Breast epithelium (tissue), 3 donors: ENCODE measurements at regions not wholly inside any gene's neighbourhood (a gene's known extent, or its start where the extent isn't known, plus 50 kb on each side); places are given as distances from the start of the nearest gene placed in this dataset.

ENCODE experiments used
- CTCF ChIP-seq, 3 donors: fragments of 450-650 bp; IDR thresholded peaks; one replicate each; pipeline ENCODE4 v1.5.1; 2016 to 2017; ENCODE audit warnings: antibody characterized with exemption in 3 of 3, mild to moderate bottlenecking in 3 of 3, moderate library complexity in 3 of 3
- POLR2A ChIP-seq: fragments of 450-650 bp; IDR thresholded peaks from one replicate; pipeline ENCODE4 v1.6.1; 2016; ENCODE audit warnings: antibody characterized with exemption, mild to moderate bottlenecking, moderate library complexity
- POLR2AphosphoS5 ChIP-seq, 3 donors: sonication (generic); formaldehyde crosslinking; IDR thresholded peaks; one replicate each; pipeline ENCODE4 v1.6.1; 2017; ENCODE audit warnings: antibody characterized with exemption in 3 of 3

DNA sequence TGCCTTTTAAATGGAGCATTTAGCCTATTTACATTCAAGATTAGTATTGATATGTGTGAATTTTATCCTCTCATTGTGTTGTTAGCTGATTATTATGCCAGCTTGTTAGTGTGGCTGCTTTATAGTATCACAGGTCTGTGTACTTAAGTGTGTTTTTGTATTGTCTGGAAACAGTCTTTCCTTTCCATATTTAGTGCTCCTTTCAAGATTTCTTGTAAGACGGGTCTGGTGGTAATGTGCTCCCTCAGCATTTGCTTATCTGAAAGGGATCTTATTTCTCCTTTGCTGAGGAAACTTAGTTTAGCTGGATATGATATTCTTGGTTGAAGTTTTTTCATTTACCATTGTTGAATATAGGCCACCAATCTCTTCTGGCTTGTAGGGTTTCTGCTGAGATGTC is 549.0 kb downstream of the EPHA3 start:
- no peak for TF ChIP-seq CTCF (IDR thresholded peaks at IDR 0.05)
- no peak for TF ChIP-seq POLR2AphosphoS5 (IDR thresholded peaks at IDR 0.05)
- no peak for TF ChIP-seq POLR2A
